Type B pancreatic cell (in vitro differentiated cells): ENCODE measurements at regions not wholly inside any gene's neighbourhood (a gene's known extent, or its start where the extent isn't known, plus 50 kb on each side); places are given as distances from the start of the nearest gene placed in this dataset.
A peak's percentile ranks its signal among the peaks of the same experiment; 100 is the strongest.

Experiments used
- DNase-seq: peaks from one replicate; pipeline ENCODE4 v3.0.0; 2021; ENCODE audit warnings: mixed read lengths; ENCODE audit not compliant: unreplicated experiment; ENCODE audit errors: extremely low spot score
- H3K27ac Mint-ChIP-seq: 2 replicates; pipeline ENCODE4 v1.8.0; 2021; ENCODE audit warnings: mild to moderate bottlenecking, mixed read lengths
- H3K27me3 Mint-ChIP-seq: 2 replicates; pipeline ENCODE4 v1.8.0; 2021; ENCODE audit warnings: mixed read lengths
- H3K36me3 Mint-ChIP-seq: 2 replicates; pipeline ENCODE4 v1.8.0; 2021; ENCODE audit warnings: mixed read lengths
- H3K4me1 Mint-ChIP-seq: one replicate; pipeline ENCODE4 v1.8.0; 2021; ENCODE audit warnings: mixed read lengths; ENCODE audit not compliant: unreplicated experiment
- H3K4me3 Mint-ChIP-seq: 2 replicates; pipeline ENCODE4 v1.8.0; 2021; ENCODE audit warnings: mild to moderate bottlenecking, mixed read lengths
- H3K9me3 Mint-ChIP-seq: 2 replicates; pipeline ENCODE4 v1.8.0; 2021; ENCODE audit warnings: mixed read lengths
- TF ChIP-seq, protein P1 (sequence below): fragments of 200-600 bp; sonication (generic); conservative IDR thresholded peaks from 2 replicates; pipeline ENCODE4 v1.5.0; 2021; ENCODE audit warnings: antibody characterized with exemption, mild to moderate bottlenecking

DNA sequence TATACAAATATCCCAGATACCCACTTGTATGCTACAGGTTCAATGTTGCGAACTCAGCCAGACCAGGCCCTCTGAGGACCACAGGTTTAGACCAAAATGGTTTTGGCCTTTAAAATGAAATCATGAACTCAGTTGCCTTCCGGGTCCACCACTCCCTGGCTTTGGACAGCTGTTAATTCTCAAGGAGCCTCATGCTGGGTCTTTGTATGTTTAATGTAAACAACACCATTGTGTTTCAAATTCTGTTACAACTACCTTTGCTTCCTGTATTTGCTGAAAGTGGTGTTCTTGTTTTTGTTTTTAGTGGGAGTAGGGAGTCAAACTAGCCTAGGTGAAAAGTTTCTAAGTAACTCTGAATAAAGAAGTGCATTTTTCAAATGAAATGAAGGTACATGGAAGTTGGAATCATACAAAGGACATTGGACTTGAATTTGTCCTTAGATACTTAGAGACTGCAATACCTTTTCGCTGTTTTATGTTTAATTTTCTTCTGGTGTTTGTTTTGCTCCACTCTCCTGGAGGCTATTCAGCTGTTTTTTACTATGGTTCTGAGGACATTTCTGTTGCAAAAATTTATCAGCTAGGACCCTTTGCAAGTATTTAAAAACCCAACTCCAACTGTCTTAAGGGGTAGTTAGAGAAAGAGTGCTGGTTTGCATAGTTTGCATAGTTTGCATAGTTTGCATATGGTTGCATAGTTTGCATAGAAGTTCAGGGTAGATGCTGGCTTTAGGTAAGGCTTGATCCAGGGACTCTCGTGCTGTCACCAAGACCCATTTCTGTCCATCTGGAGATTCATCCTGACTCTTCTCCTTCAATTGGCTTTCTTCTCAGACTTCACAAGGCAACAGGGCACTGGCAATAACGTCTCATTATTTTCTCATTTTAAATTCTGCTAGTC is 70.1 kb downstream of the MID1IP1 start:
- no peak overlapping the region for H3K4me3 Mint-ChIP-seq
- TF ChIP-seq, protein P1, sequence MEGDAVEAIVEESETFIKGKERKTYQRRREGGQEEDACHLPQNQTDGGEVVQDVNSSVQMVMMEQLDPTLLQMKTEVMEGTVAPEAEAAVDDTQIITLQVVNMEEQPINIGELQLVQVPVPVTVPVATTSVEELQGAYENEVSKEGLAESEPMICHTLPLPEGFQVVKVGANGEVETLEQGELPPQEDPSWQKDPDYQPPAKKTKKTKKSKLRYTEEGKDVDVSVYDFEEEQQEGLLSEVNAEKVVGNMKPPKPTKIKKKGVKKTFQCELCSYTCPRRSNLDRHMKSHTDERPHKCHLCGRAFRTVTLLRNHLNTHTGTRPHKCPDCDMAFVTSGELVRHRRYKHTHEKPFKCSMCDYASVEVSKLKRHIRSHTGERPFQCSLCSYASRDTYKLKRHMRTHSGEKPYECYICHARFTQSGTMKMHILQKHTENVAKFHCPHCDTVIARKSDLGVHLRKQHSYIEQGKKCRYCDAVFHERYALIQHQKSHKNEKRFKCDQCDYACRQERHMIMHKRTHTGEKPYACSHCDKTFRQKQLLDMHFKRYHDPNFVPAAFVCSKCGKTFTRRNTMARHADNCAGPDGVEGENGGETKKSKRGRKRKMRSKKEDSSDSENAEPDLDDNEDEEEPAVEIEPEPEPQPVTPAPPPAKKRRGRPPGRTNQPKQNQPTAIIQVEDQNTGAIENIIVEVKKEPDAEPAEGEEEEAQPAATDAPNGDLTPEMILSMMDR = no peak
- DNase-seq = no peak
- H3K9me3 Mint-ChIP-seq = peaks cover 4% of the 10 kb centered on the region
- peak overlapping the region; percentile 10 for H3K27ac Mint-ChIP-seq
- H3K4me1 Mint-ChIP-seq = peaks cover 7% of the 10 kb centered on the region
- H3K27me3 Mint-ChIP-seq = no peaks in the 10 kb centered on the region
- H3K36me3 Mint-ChIP-seq = no peaks in the 10 kb centered on the region

DNA sequence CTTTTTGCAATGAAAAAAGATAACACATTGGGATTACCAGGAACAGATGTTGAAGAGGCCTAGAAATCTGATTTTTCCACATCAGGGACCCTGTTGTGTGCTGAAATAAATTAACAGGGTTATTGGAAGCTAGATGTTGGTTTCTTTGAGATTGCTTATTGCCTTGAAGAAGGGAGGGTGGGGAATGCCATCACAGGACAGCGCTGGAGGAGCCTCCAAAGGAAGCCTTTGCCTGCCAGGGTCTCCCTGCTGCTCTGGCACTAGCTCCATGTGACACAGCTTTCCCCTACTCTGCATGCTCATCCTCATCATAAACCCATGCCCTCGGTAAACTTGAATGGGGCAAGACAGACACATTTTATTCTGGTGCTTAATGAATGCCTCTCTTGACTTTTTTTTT is 76.1 kb downstream of the MID1IP1 start:
- TF ChIP-seq, protein P1 = no peak
- H3K4me3 Mint-ChIP-seq = no peak overlapping the region
- no peaks in the 10 kb centered on the region for H3K4me1 Mint-ChIP-seq
- no peaks in the 10 kb centered on the region for H3K27me3 Mint-ChIP-seq
- no peak for DNase-seq
- no peak overlapping the region for H3K27ac Mint-ChIP-seq
- no peaks in the 10 kb centered on the region for H3K36me3 Mint-ChIP-seq
- peaks cover 5% of the 10 kb centered on the region for H3K9me3 Mint-ChIP-seq

DNA sequence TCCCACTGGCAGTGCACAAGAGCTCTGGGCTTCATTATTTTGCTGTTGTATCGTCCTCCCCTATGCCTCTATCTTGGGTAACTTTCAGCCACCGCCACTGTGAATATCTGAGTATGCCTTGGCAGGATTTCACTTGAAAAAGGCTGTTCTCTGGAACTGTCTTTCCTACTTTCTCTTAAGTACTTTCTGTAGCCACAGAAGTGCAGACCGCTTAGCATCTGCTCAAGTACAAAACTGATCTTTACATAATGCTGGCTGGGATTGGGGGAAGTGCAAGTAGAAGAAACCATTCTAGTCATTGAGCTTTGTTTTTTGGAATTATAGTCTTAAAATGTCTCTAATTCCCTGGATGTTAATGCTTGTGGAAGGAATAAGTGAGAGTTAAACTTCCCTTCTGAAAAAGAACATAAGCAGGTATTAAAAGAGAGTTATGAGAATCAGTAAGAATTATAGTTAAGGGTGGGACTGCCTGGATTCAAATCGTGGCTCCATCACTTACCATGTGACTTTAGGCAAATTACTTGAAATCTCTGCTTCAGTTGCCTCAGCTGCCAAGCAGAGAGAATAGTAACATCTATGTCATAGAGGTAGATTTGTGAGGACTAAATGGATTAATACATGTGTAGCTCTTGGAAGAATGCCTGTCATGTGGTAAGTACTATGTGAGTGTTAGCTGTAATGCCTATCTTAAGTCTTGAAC is 77.5 kb downstream of the MID1IP1 start:
- TF ChIP-seq, protein P1 = no peak
- no peaks in the 10 kb centered on the region for H3K36me3 Mint-ChIP-seq
- H3K27ac Mint-ChIP-seq = no peak overlapping the region
- H3K27me3 Mint-ChIP-seq = no peaks in the 10 kb centered on the region
- H3K9me3 Mint-ChIP-seq = peaks cover 5% of the 10 kb centered on the region
- no peak for DNase-seq
- no peak overlapping the region for H3K4me3 Mint-ChIP-seq
- no peaks in the 10 kb centered on the region for H3K4me1 Mint-ChIP-seq

DNA sequence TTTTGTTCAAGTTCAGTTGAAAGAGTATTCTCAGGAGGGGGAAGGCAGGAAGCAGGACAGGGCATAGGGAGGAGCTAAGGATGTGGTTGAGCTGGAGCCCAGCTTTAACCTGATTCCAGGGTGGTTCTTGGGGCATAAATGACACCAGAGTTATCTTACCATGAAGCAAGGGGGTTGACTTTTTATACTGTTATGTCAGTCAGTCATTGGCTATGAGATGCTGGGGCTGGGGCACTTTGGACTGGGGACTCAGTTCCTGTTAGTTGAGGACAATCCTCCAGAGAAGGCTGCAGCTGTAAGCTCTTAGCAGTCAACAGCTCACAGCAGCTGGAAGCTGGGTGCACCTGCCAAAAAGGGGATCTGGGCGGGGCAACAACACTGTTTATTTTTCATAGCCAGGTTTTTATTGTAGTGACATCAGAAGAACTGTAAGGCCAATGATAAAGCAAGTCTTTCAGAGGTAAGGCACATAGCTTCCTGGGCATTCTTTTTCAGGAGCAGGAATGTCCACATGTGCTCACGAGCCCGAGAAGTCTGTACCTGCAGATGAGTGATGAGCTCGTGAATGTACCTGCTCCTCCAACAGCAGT is 78.5 kb downstream of the MID1IP1 start:
- DNase-seq = no peak
- H3K36me3 Mint-ChIP-seq = no peaks in the 10 kb centered on the region
- H3K27me3 Mint-ChIP-seq = no peaks in the 10 kb centered on the region
- no peak overlapping the region for H3K4me3 Mint-ChIP-seq
- no peak overlapping the region for H3K27ac Mint-ChIP-seq
- H3K9me3 Mint-ChIP-seq = peaks cover 5% of the 10 kb centered on the region
- H3K4me1 Mint-ChIP-seq = no peaks in the 10 kb centered on the region
- TF ChIP-seq, protein P1 = no peak

DNA sequence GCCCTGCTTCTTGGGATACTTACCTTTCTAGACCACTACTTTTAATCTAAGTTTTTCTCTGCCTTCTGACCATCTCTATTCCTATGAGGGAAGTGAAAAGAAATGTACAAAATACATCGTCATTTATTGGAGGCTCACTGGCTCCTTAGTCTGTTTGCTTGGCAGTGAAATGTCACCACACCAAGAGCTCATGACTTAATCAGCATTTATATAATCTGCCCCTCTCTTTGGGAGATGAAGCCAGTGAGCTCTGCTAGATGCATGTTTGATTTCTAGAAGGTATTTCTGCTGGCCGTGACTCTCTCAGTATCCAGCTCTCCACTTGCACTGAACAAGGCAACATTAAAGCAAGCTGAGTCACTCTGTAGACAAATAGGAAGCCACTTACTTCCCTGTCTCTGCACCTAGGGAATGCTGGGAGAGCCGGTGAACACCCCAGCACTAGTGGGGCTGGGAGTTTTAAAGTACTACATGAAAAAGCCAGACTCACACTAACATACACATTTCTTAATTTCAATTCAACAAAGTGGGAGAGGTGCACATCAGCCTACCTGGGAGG is 79.1 kb downstream of the MID1IP1 start:
- H3K9me3 Mint-ChIP-seq = peaks cover 5% of the 10 kb centered on the region
- H3K4me1 Mint-ChIP-seq = no peaks in the 10 kb centered on the region
- no peak for DNase-seq
- no peak overlapping the region for H3K4me3 Mint-ChIP-seq
- TF ChIP-seq, protein P1 = no peak
- no peak overlapping the region for H3K27ac Mint-ChIP-seq
- H3K36me3 Mint-ChIP-seq = no peaks in the 10 kb centered on the region
- H3K27me3 Mint-ChIP-seq = no peaks in the 10 kb centered on the region
